Karpas-422 (cell line): ENCODE measurements at regions not wholly inside any gene's neighbourhood (a gene's known extent, or its start where the extent isn't known, plus 50 kb on each side); places are given as distances from the start of the nearest gene placed in this dataset.

ENCODE experiments used
- DNase-seq: peaks from one replicate; pipeline ENCODE4 v3.0.0-alpha.2; 2015
- H2AFZ ChIP-seq: fragments of 200-600 bp; sonication (generic); 2 replicates; pipeline ENCODE4 v1.6.1; 2014; ENCODE audit warnings: antibody characterized with exemption, low read length, mixed read lengths
- H3K27ac ChIP-seq: fragments of 200-600 bp; sonication (generic); 2 replicates; pipeline ENCODE4 v1.5.1; 2014; ENCODE audit warnings: mild to moderate bottlenecking, low read length, moderate library complexity
- H3K27me3 ChIP-seq: fragments of 200-600 bp; sonication (generic); 2 replicates; pipeline ENCODE4 v1.6.1; 2014; ENCODE audit warnings: low read length, mixed read lengths
- H3K36me3 ChIP-seq: fragments of 200-600 bp; sonication (generic); 2 replicates; pipeline ENCODE4 v1.6.1; 2014; ENCODE audit warnings: low read length, mixed read lengths; ENCODE audit not compliant: insufficient read depth
- H3K4me1 ChIP-seq: fragments of 200-600 bp; sonication (generic); 2 replicates; pipeline ENCODE4 v1.6.1; 2014; ENCODE audit warnings: mild to moderate bottlenecking, low read length, mixed read lengths
- H3K4me2 ChIP-seq: fragments of 200-600 bp; sonication (generic); 2 replicates; pipeline ENCODE4 v1.6.1; 2014; ENCODE audit warnings: low read length, low read depth, mild to moderate bottlenecking; ENCODE audit not compliant: poor library complexity, severe bottlenecking
- H3K4me3 ChIP-seq: fragments of 200-600 bp; sonication (generic); 2 replicates; pipeline ENCODE4 v1.5.1; 2014; ENCODE audit warnings: mild to moderate bottlenecking, antibody characterized with exemption, low read length, mixed read lengths
- H3K79me2 ChIP-seq: fragments of 200-600 bp; sonication (generic); 2 replicates; pipeline ENCODE4 v1.6.1; 2014; ENCODE audit warnings: mild to moderate bottlenecking, low read length, mixed read lengths
- H3K9ac ChIP-seq: fragments of 200-600 bp; sonication (generic); 2 replicates; pipeline ENCODE4 v1.6.0; 2014; ENCODE audit warnings: low read length
- H3K9me2 ChIP-seq: fragments of 200-600 bp; sonication (generic), shearing (Covaris generic); replicated peaks from 2 replicates; pipeline ENCODE4 v1.6.0; 2014; ENCODE audit warnings: mild to moderate bottlenecking, low read length, moderate library complexity; ENCODE audit not compliant: insufficient read depth
- H3K9me3 ChIP-seq: fragments of 300-700, 200-600 bp; sonication (generic); 2 replicates; pipeline ENCODE4 v1.6.1; 2014; ENCODE audit warnings: low read length, mixed read lengths
- H4K20me1 ChIP-seq: fragments of 200-600 bp; sonication (generic); 2 replicates; pipeline ENCODE4 v1.6.1; 2014; ENCODE audit warnings: mild to moderate bottlenecking, antibody characterized with exemption, low read length, low read depth; ENCODE audit not compliant: insufficient read depth

GRCh38 chr2:216307496-216307895, 64.8 kb downstream of the MARCHF4 start:
- Histone ChIP-seq H4K20me1 (no peaks in the 10 kb centered on the region), H3K27ac (no peak overlapping the region), H3K79me2 (no peaks in the 10 kb centered on the region), H3K4me1 (no peaks in the 10 kb centered on the region), H3K9me2 (no peaks in the 10 kb centered on the region), H3K27me3 (no peaks in the 10 kb centered on the region), H3K9me3 (no peaks in the 10 kb centered on the region), H3K36me3 (no peaks in the 10 kb centered on the region), H2AFZ (no peak overlapping the region), H3K4me3 (no peak overlapping the region), H3K9ac (no peak overlapping the region), H3K4me2 (no peak overlapping the region)
- no peak for DNase-seq

- Histone ChIP-seq H3K79me2 (no peaks in the 10 kb centered on the region), H4K20me1 (no peaks in the 10 kb centered on the region), H2AFZ (no peak overlapping the region), H3K9me2 (no peaks in the 10 kb centered on the region), H3K36me3 (no peaks in the 10 kb centered on the region), H3K4me3 (no peak overlapping the region), H3K27me3 (no peaks in the 10 kb centered on the region), H3K27ac (no peak overlapping the region), H3K9me3 (no peaks in the 10 kb centered on the region), H3K4me1 (no peaks in the 10 kb centered on the region), H3K4me2 (no peak overlapping the region), H3K9ac (no peak overlapping the region)
- DNase-seq, result no peak
Observed at GRCh38 chr2:216306868-216307267, 65.4 kb downstream of the MARCHF4 start.

- no peaks in the 10 kb centered on the region for H3K36me3 ChIP-seq
- H3K27me3 ChIP-seq, result no peaks in the 10 kb centered on the region
- H3K9me2 ChIP-seq, result no peaks in the 10 kb centered on the region
- DNase-seq, result no peak
- no peak overlapping the region for H3K4me3 ChIP-seq
- H3K27ac ChIP-seq, result no peak overlapping the region
- no peak overlapping the region for H3K4me2 ChIP-seq
- no peak overlapping the region for H2AFZ ChIP-seq
- H3K4me1 ChIP-seq, result no peaks in the 10 kb centered on the region
- no peaks in the 10 kb centered on the region for H3K9me3 ChIP-seq
- H4K20me1 ChIP-seq, result no peaks in the 10 kb centered on the region
- H3K9ac ChIP-seq, result no peak overlapping the region
- no peaks in the 10 kb centered on the region for H3K79me2 ChIP-seq
Observed at GRCh38 chr2:216305574-216305973, 66.7 kb downstream of the MARCHF4 start.

DNA sequence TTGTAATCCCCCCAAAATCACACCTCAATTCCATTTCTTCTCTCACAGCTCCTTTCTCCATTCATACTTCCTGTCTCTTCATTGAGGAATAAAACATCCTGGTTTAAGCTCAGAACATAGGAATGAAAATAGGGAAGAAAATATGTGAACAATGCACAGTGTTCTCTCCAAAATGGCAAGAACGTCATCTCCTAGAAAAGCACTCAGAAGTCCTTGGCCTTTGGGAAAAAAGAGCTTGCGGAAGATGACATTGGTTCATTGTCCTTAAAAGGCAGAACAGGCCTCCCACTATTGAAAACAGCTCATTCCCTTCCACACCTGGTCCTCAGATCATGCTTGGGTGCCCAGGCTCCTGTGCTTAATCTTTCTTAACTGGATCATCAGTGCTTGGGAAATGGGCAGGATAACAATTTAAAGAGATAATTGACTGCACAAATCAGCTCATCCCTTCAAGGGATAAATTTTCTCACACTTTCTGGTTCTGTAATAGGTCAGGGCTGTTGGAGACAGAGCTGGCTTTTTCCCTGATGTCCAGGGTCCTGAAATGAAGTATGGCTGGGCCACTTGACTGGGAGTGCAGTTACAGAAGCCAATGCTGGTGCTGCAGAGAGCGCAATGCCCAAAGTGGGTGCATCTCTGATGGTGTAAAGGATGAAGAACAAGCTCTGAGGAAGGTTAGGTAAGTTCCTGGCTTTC, 69.2 kb downstream of the MARCHF4 start:
- no peaks in the 10 kb centered on the region for H3K36me3 ChIP-seq
- H3K4me3 ChIP-seq, result no peak overlapping the region
- no peaks in the 10 kb centered on the region for H4K20me1 ChIP-seq
- H3K4me1 ChIP-seq, result no peaks in the 10 kb centered on the region
- no peaks in the 10 kb centered on the region for H3K27me3 ChIP-seq
- no peak overlapping the region for H3K4me2 ChIP-seq
- H3K79me2 ChIP-seq, result no peaks in the 10 kb centered on the region
- H3K9me3 ChIP-seq, result no peaks in the 10 kb centered on the region
- no peak for DNase-seq
- H2AFZ ChIP-seq, result no peak overlapping the region
- no peak overlapping the region for H3K27ac ChIP-seq
- H3K9ac ChIP-seq, result no peak overlapping the region
- no peaks in the 10 kb centered on the region for H3K9me2 ChIP-seq

GRCh38 chr2:216300906-216301305, 71.4 kb downstream of the MARCHF4 start:
- no peaks in the 10 kb centered on the region for H3K9me2 ChIP-seq
- no peak for DNase-seq
- no peak overlapping the region for H2AFZ ChIP-seq
- H3K9me3 ChIP-seq, result no peaks in the 10 kb centered on the region
- no peak overlapping the region for H3K4me3 ChIP-seq
- H3K36me3 ChIP-seq, result no peaks in the 10 kb centered on the region
- H3K4me2 ChIP-seq, result no peak overlapping the region
- H4K20me1 ChIP-seq, result no peaks in the 10 kb centered on the region
- H3K9ac ChIP-seq, result no peak overlapping the region
- H3K4me1 ChIP-seq, result no peaks in the 10 kb centered on the region
- no peak overlapping the region for H3K27ac ChIP-seq
- H3K27me3 ChIP-seq, result no peaks in the 10 kb centered on the region
- H3K79me2 ChIP-seq, result no peaks in the 10 kb centered on the region

DNA sequence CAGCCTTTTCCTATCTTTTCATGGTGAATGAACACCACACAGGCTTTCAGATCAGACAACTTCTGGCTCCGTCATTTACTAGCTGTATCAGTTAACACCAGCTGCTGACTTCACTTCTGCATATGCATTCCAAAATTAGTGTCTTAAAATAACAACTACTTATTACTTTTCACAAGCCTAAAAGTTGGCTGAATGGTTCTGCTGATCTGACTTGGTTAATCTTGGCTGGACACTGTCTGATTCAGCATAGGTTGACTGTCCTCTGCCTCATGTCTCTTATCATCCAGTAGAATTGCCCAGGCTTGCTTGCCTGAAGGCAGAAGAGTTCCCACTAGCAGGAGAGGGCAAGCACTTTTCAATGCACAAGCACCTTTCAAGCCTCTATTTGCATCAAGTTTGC, 72.7 kb downstream of the MARCHF4 start:
- no peaks in the 10 kb centered on the region for H3K27me3 ChIP-seq

DNA sequence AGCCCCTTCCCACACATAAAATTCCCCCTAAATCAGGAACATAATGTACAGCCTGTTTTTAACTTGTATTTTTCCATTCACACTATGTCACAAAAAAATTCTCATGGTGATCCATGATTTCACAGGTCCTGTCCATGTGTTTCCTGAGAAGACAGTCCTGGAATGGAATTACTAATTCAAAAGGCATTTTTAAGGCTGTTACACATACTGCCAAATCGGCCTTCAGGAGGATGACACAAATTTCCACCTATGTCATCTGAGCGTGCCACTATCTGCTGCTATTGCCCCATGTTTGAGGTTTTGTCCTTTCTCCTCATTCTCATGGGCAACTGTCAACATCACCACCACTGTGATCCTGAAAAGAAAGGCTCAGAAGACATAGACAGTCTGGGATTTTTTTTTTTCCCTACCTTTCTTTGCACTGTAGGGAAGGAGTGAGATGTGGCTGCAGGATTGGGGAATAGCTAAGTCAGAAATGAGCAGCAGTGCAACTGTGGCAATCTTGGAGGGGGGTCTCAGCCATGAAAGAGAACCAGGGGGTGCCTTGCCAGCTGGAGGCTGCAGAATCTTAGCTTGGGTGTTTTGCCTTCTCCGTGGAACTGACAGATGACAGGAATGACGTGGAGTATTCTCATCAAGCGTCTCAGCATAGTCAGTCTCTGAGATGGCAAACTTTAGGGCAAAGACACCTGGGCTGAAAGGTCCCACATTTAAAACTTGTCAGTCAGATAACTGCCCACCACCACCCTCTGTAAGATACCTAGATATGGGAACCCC, 73.4 kb downstream of the MARCHF4 start:
- H3K27ac ChIP-seq, result no peak overlapping the region
- DNase-seq, result no peak
- no peaks in the 10 kb centered on the region for H3K9me3 ChIP-seq
- H3K9me2 ChIP-seq, result no peaks in the 10 kb centered on the region
- H3K79me2 ChIP-seq, result no peaks in the 10 kb centered on the region
- H3K27me3 ChIP-seq, result no peaks in the 10 kb centered on the region
- no peaks in the 10 kb centered on the region for H4K20me1 ChIP-seq
- no peak overlapping the region for H3K4me2 ChIP-seq
- H3K4me3 ChIP-seq, result no peak overlapping the region
- no peaks in the 10 kb centered on the region for H3K36me3 ChIP-seq
- H2AFZ ChIP-seq, result no peak overlapping the region
- no peaks in the 10 kb centered on the region for H3K4me1 ChIP-seq
- H3K9ac ChIP-seq, result no peak overlapping the region

More for the DNA sequence above, 72.7 kb downstream of the MARCHF4 start:
- Histone ChIP-seq H3K36me3 (no peaks in the 10 kb centered on the region), H3K4me2 (no peak overlapping the region), H3K9ac (no peak overlapping the region), H3K27ac (no peak overlapping the region), H3K79me2 (no peaks in the 10 kb centered on the region), H3K4me1 (no peaks in the 10 kb centered on the region), H2AFZ (no peak overlapping the region), H3K9me2 (no peaks in the 10 kb centered on the region), H3K9me3 (no peaks in the 10 kb centered on the region), H3K4me3 (no peak overlapping the region), H4K20me1 (no peaks in the 10 kb centered on the region)
- DNase-seq, result no peak

GRCh38 chr2:216296856-216297255, 75.4 kb downstream of the MARCHF4 start:
- no peak overlapping the region for H3K9ac ChIP-seq
- no peak overlapping the region for H3K4me2 ChIP-seq
- H3K36me3 ChIP-seq, result no peaks in the 10 kb centered on the region
- no peaks in the 10 kb centered on the region for H3K4me1 ChIP-seq
- H4K20me1 ChIP-seq, result no peaks in the 10 kb centered on the region
- H2AFZ ChIP-seq, result no peak overlapping the region
- no peak overlapping the region for H3K4me3 ChIP-seq
- DNase-seq, result no peak
- no peaks in the 10 kb centered on the region for H3K27me3 ChIP-seq
- no peak overlapping the region for H3K27ac ChIP-seq
- no peaks in the 10 kb centered on the region for H3K9me2 ChIP-seq
- H3K9me3 ChIP-seq, result no peaks in the 10 kb centered on the region
- no peaks in the 10 kb centered on the region for H3K79me2 ChIP-seq
